ENCODE measurements at regions not wholly inside any gene's neighbourhood (a gene's known extent, or its start where the extent isn't known, plus 50 kb on each side); places are given as distances from the start of the nearest gene placed in this dataset.

GRCh38 chr6:104585646-104586045 is 274.1 kb downstream of the HACE1 start:
- Mint-ChIP-seq H3K27me3 (ENCODE audit: unreplicated experiment) (peaks cover 1% of the 10 kb centered on the region), H3K4me3 (ENCODE audit: unreplicated experiment) (no peak overlapping the region), H3K4me1 (ENCODE audit: low read depth, unreplicated experiment) (no peaks in the 10 kb centered on the region), H3K36me3 (ENCODE audit: unreplicated experiment) (no peaks in the 10 kb centered on the region), H3K27ac (ENCODE audit: unreplicated experiment) (no peak overlapping the region), H3K9me3 (ENCODE audit: unreplicated experiment) (no peaks in the 10 kb centered on the region)
- no peak for DNase-seq
- no peak for TF ChIP-seq CTCF (IDR thresholded peaks at IDR 0.05; ENCODE audit: partially characterized antibody, unreplicated experiment)

GRCh38 chr6:104580452-104580851 is 279.3 kb downstream of the HACE1 start:
- no peaks in the 10 kb centered on the region for H3K4me1 Mint-ChIP-seq (ENCODE audit: low read depth, unreplicated experiment)
- no peaks in the 10 kb centered on the region for H3K36me3 Mint-ChIP-seq (ENCODE audit: unreplicated experiment)
- H3K9me3 Mint-ChIP-seq (ENCODE audit: unreplicated experiment): no peaks in the 10 kb centered on the region
- H3K27ac Mint-ChIP-seq (ENCODE audit: unreplicated experiment): no peak overlapping the region
- no peaks in the 10 kb centered on the region for H3K27me3 Mint-ChIP-seq (ENCODE audit: unreplicated experiment)
- TF ChIP-seq CTCF (IDR thresholded peaks at IDR 0.05; ENCODE audit: partially characterized antibody, unreplicated experiment): no peak
- H3K4me3 Mint-ChIP-seq (ENCODE audit: unreplicated experiment): no peak overlapping the region
- no peak for DNase-seq

GRCh38 chr6:104579310-104579863 is 280.3 kb downstream of the HACE1 start:
- no peak for DNase-seq
- no peaks in the 10 kb centered on the region for H3K36me3 Mint-ChIP-seq (ENCODE audit: unreplicated experiment)
- H3K4me1 Mint-ChIP-seq (ENCODE audit: low read depth, unreplicated experiment): no peaks in the 10 kb centered on the region
- H3K27ac Mint-ChIP-seq (ENCODE audit: unreplicated experiment): no peak overlapping the region
- no peak for TF ChIP-seq CTCF (IDR thresholded peaks at IDR 0.05; ENCODE audit: partially characterized antibody, unreplicated experiment)
- H3K27me3 Mint-ChIP-seq (ENCODE audit: unreplicated experiment): no peaks in the 10 kb centered on the region
- no peaks in the 10 kb centered on the region for H3K9me3 Mint-ChIP-seq (ENCODE audit: unreplicated experiment)
- no peak overlapping the region for H3K4me3 Mint-ChIP-seq (ENCODE audit: unreplicated experiment)

- Mint-ChIP-seq H3K4me1 (ENCODE audit: low read depth, unreplicated experiment) (no peaks in the 10 kb centered on the region), H3K9me3 (ENCODE audit: unreplicated experiment) (no peaks in the 10 kb centered on the region)
These were observed 284.2 kb downstream of the HACE1 start for GRCh38 chr6:104575536-104575935.

More at GRCh38 chr6:104575536-104575935, 284.2 kb downstream of the HACE1 start:
- TF ChIP-seq CTCF (IDR thresholded peaks at IDR 0.05; ENCODE audit: partially characterized antibody, unreplicated experiment): no peak
- peaks cover 1% of the 10 kb centered on the region for H3K27me3 Mint-ChIP-seq (ENCODE audit: unreplicated experiment)
- no peak overlapping the region for H3K27ac Mint-ChIP-seq (ENCODE audit: unreplicated experiment)
- no peak for DNase-seq
- H3K36me3 Mint-ChIP-seq (ENCODE audit: unreplicated experiment): no peaks in the 10 kb centered on the region
- H3K4me3 Mint-ChIP-seq (ENCODE audit: unreplicated experiment): no peak overlapping the region

Data from glutamatergic neuron (in vitro differentiated cells).